Liver (tissue), 8 donors: ENCODE measurements at regions not wholly inside any gene's neighbourhood (a gene's known extent, or its start where the extent isn't known, plus 50 kb on each side); places are given as distances from the start of the nearest gene placed in this dataset.

Experiments used
- DNase-seq: peaks from one replicate; pipeline ENCODE4 v3.0.0-alpha.2; 2017; ENCODE audit warnings: low spot score
- H3K27ac ChIP-seq, 2 donors: one replicate each; pipeline ENCODE4 v1.7.0; 2013; ENCODE audit warnings: inconsistent platforms in 2 of 2, low read length in 2 of 2, control low read depth in 1 of 2, low read depth in 1 of 2, mild to moderate bottlenecking in 1 of 2
- H3K27me3 ChIP-seq, 4 donors: one replicate each; pipeline versions ENCODE4 v1.6.1 to v1.7.0; 2013; ENCODE audit warnings: low read length in 3 of 4, inconsistent platforms in 1 of 4, mild to moderate bottlenecking in 1 of 4, moderate library complexity in 1 of 4; ENCODE audit not compliant: control insufficient read depth in 4 of 4, insufficient read depth in 4 of 4
- H3K36me3 ChIP-seq, 4 donors: one replicate each; pipeline versions ENCODE4 v1.6.1 to v1.7.0; 2013; ENCODE audit warnings: low read length in 3 of 4, mild to moderate bottlenecking in 3 of 4, low read depth in 1 of 4, moderate library complexity in 1 of 4; ENCODE audit not compliant: control insufficient read depth in 4 of 4, insufficient read depth in 3 of 4
- H3K4me1 ChIP-seq, 4 donors: one replicate each; pipeline versions ENCODE4 v1.6.1 to v1.7.0; 2013; ENCODE audit warnings: low read length in 3 of 4, mild to moderate bottlenecking in 3 of 4, moderate library complexity in 1 of 4; ENCODE audit not compliant: control insufficient read depth in 4 of 4, insufficient read depth in 4 of 4
- H3K4me3 ChIP-seq, 3 donors: one replicate each; pipeline versions ENCODE4 v1.6.1 to v1.7.0; 2013; ENCODE audit warnings: low read length in 3 of 3, control low read depth in 1 of 3, low read depth in 1 of 3, mild to moderate bottlenecking in 1 of 3
- H3K9ac ChIP-seq, 2 donors: one replicate each; pipeline ENCODE4 v1.7.0; 2013; ENCODE audit warnings: low read length in 2 of 2, mild to moderate bottlenecking in 2 of 2, moderate library complexity in 2 of 2, control low read depth in 1 of 2, low read depth in 1 of 2
- H3K9me3 ChIP-seq, 4 donors: one replicate each; pipeline versions ENCODE4 v1.6.1 to v1.7.0; 2013; ENCODE audit warnings: low read length in 3 of 4; ENCODE audit not compliant: control insufficient read depth in 4 of 4
- EGR1 ChIP-seq, 2 donors: IDR thresholded peaks; 2 replicates each; pipeline ENCODE4 v1.6.1; 2016 to 2018; ENCODE audit warnings: antibody characterized with exemption in 2 of 2, low read depth in 2 of 2
- FOXA1 ChIP-seq: IDR thresholded peaks from 2 replicates; pipeline ENCODE4 v1.6.1; 2016; ENCODE audit warnings: antibody characterized with exemption
- FOXA2 ChIP-seq: IDR thresholded peaks from 2 replicates; pipeline ENCODE4 v1.6.1; 2016; ENCODE audit warnings: antibody characterized with exemption
- GABPA ChIP-seq, 2 donors: IDR thresholded peaks in 1 of 2; conservative IDR thresholded peaks in 1 of 2; 2 replicates each; pipeline ENCODE4 v1.6.1; 2016; ENCODE audit warnings: antibody characterized with exemption in 2 of 2, mild to moderate bottlenecking in 1 of 2, moderate library complexity in 1 of 2
- HNF4A ChIP-seq, 2 donors: conservative IDR thresholded peaks; 2 replicates each; pipeline ENCODE4 v1.6.1; 2016; ENCODE audit warnings: antibody characterized with exemption in 2 of 2, mild to moderate bottlenecking in 2 of 2
- HNF4G ChIP-seq: IDR thresholded peaks from 2 replicates; pipeline ENCODE4 v1.6.1; 2016; ENCODE audit warnings: antibody characterized with exemption
- JUND ChIP-seq, 2 donors: IDR thresholded peaks; 2 replicates each; pipeline ENCODE4 v1.6.1; 2016; ENCODE audit warnings: antibody characterized with exemption in 2 of 2
- NR2F2 ChIP-seq: IDR thresholded peaks from 2 replicates; pipeline ENCODE4 v1.6.1; 2016; ENCODE audit warnings: antibody characterized with exemption
- RAD21 ChIP-seq, 2 donors: IDR thresholded peaks; 2 replicates each; pipeline ENCODE4 v1.6.1; 2016; ENCODE audit warnings: antibody characterized with exemption in 2 of 2, mild to moderate bottlenecking in 2 of 2
- RXRA ChIP-seq, 2 donors: IDR thresholded peaks; 2 replicates each; pipeline ENCODE4 v1.6.1; 2017 to 2018; ENCODE audit warnings: antibody characterized with exemption in 2 of 2, mild to moderate bottlenecking in 1 of 2
- SP1 ChIP-seq: IDR thresholded peaks from 2 replicates; pipeline ENCODE4 v1.6.1; 2018; ENCODE audit warnings: antibody characterized with exemption, mild to moderate bottlenecking
- TAF1 ChIP-seq: conservative IDR thresholded peaks from 2 replicates; pipeline ENCODE4 v1.6.1; 2016; ENCODE audit warnings: antibody characterized with exemption, mild to moderate bottlenecking
- YY1 ChIP-seq: IDR thresholded peaks from 2 replicates; pipeline ENCODE4 v1.6.1; 2016; ENCODE audit warnings: antibody characterized with exemption, mild to moderate bottlenecking
- WGBS: extraction: QIAGEN DNeasy Blood & Tissue Kit; methylation state at CpG from one replicate; pipeline ENCODE4 v1.1.7; 2013; 5-methylcytosine and 5-hydroxymethylcytosine counted together
- TF ChIP-seq, protein P1 (sequence below): fragments of 150-350 bp; IDR thresholded peaks from 2 replicates; pipeline ENCODE4 v1.5.1; 2017; ENCODE audit warnings: improper control_type of control experiment, low read depth, low read length; ENCODE audit not compliant: missing input control
- TF ChIP-seq, protein P2 (sequence below): IDR thresholded peaks from 2 replicates; pipeline ENCODE4 v1.6.1; 2016; ENCODE audit warnings: antibody characterized with exemption
- TF ChIP-seq, protein P3 (sequence below): IDR thresholded peaks from 2 replicates; pipeline ENCODE4 v1.6.1; 2016; ENCODE audit warnings: antibody characterized with exemption, mild to moderate bottlenecking
- TF ChIP-seq, protein P4 (sequence below): IDR thresholded peaks from 2 replicates; pipeline ENCODE4 v1.6.1; 2016; ENCODE audit warnings: antibody characterized with exemption
- TF ChIP-seq, protein P5 (sequence below): IDR thresholded peaks from 2 replicates; pipeline ENCODE4 v1.6.1; 2016; ENCODE audit warnings: antibody characterized with exemption
- donor health status: healthy.
- donor health status: healthy.
- donor health status: healthy.
- donor health status: healthy.
- donor health status: healthy.

DNA sequence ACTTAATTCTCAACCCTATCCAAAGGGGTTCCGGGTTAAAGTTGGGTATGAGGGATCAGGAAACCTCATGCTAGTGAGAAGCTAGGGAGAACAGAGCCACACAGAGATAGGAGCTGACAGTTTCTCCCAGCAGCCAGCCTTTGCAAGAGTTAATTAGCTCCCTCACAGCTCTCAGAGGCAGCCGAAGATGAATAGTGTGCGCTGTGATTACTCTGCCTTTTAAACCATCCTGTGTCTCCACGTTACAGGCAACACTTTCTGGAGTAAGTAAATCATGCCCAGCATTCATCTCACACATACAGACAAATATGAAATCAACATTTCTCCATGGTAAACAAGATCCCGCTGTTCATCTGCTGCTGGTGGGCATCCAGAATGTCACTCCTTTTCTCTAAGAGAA is 429.6 kb downstream of the INSC start:
- no peaks in the 10 kb centered on the region for H3K4me1 ChIP-seq
- no peak for DNase-seq
- no peak overlapping the region for H3K4me3 ChIP-seq
- no peak overlapping the region for H3K27ac ChIP-seq
- no peaks in the 10 kb centered on the region for H3K27me3 ChIP-seq
- H3K9me3 ChIP-seq: no peaks in the 10 kb centered on the region
- TF ChIP-seq GABPA (IDR thresholded peaks at IDR 0.05 in 1 of 2, conservative IDR thresholded peaks at IDR 0.05 in 1 of 2): no peak
- TF ChIP-seq HNF4G: no peak
- TF ChIP-seq SP1: no peak
- TF ChIP-seq NR2F2: no peak
- TF ChIP-seq RAD21 (IDR thresholded peaks at IDR 0.05): no peak
- no peak for TF ChIP-seq EGR1 (IDR thresholded peaks at IDR 0.05; ENCODE audit: low read depth in 2 of 2)
- no peak for TF ChIP-seq YY1
- no peak for TF ChIP-seq RXRA (IDR thresholded peaks at IDR 0.05)
- TF ChIP-seq, protein P1, sequence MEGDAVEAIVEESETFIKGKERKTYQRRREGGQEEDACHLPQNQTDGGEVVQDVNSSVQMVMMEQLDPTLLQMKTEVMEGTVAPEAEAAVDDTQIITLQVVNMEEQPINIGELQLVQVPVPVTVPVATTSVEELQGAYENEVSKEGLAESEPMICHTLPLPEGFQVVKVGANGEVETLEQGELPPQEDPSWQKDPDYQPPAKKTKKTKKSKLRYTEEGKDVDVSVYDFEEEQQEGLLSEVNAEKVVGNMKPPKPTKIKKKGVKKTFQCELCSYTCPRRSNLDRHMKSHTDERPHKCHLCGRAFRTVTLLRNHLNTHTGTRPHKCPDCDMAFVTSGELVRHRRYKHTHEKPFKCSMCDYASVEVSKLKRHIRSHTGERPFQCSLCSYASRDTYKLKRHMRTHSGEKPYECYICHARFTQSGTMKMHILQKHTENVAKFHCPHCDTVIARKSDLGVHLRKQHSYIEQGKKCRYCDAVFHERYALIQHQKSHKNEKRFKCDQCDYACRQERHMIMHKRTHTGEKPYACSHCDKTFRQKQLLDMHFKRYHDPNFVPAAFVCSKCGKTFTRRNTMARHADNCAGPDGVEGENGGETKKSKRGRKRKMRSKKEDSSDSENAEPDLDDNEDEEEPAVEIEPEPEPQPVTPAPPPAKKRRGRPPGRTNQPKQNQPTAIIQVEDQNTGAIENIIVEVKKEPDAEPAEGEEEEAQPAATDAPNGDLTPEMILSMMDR: no peak
- TF ChIP-seq FOXA2: no peak
- no peak for TF ChIP-seq TAF1
- TF ChIP-seq, protein P2, sequence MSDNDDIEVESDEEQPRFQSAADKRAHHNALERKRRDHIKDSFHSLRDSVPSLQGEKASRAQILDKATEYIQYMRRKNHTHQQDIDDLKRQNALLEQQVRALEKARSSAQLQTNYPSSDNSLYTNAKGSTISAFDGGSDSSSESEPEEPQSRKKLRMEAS: no peak
- TF ChIP-seq, protein P3, sequence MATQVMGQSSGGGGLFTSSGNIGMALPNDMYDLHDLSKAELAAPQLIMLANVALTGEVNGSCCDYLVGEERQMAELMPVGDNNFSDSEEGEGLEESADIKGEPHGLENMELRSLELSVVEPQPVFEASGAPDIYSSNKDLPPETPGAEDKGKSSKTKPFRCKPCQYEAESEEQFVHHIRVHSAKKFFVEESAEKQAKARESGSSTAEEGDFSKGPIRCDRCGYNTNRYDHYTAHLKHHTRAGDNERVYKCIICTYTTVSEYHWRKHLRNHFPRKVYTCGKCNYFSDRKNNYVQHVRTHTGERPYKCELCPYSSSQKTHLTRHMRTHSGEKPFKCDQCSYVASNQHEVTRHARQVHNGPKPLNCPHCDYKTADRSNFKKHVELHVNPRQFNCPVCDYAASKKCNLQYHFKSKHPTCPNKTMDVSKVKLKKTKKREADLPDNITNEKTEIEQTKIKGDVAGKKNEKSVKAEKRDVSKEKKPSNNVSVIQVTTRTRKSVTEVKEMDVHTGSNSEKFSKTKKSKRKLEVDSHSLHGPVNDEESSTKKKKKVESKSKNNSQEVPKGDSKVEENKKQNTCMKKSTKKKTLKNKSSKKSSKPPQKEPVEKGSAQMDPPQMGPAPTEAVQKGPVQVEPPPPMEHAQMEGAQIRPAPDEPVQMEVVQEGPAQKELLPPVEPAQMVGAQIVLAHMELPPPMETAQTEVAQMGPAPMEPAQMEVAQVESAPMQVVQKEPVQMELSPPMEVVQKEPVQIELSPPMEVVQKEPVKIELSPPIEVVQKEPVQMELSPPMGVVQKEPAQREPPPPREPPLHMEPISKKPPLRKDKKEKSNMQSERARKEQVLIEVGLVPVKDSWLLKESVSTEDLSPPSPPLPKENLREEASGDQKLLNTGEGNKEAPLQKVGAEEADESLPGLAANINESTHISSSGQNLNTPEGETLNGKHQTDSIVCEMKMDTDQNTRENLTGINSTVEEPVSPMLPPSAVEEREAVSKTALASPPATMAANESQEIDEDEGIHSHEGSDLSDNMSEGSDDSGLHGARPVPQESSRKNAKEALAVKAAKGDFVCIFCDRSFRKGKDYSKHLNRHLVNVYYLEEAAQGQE: no peak
- TF ChIP-seq, protein P4, sequence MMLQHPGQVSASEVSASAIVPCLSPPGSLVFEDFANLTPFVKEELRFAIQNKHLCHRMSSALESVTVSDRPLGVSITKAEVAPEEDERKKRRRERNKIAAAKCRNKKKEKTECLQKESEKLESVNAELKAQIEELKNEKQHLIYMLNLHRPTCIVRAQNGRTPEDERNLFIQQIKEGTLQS: no peak
- TF ChIP-seq, protein P5, sequence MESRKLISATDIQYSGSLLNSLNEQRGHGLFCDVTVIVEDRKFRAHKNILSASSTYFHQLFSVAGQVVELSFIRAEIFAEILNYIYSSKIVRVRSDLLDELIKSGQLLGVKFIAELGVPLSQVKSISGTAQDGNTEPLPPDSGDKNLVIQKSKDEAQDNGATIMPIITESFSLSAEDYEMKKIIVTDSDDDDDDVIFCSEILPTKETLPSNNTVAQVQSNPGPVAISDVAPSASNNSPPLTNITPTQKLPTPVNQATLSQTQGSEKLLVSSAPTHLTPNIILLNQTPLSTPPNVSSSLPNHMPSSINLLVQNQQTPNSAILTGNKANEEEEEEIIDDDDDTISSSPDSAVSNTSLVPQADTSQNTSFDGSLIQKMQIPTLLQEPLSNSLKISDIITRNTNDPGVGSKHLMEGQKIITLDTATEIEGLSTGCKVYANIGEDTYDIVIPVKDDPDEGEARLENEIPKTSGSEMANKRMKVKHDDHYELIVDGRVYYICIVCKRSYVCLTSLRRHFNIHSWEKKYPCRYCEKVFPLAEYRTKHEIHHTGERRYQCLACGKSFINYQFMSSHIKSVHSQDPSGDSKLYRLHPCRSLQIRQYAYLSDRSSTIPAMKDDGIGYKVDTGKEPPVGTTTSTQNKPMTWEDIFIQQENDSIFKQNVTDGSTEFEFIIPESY: no peak
- no peak for TF ChIP-seq HNF4A (conservative IDR thresholded peaks at IDR 0.05)
- TF ChIP-seq FOXA1: no peak
- TF ChIP-seq JUND (IDR thresholded peaks at IDR 0.05): no peak
- H3K36me3 ChIP-seq: no peaks in the 10 kb centered on the region
- no peak overlapping the region for H3K9ac ChIP-seq
- WGBS: 77% methylated on average over 5 of the region's 5 CpGs
